ENCODE measurements at regions not wholly inside any gene's neighbourhood (a gene's known extent, or its start where the extent isn't known, plus 50 kb on each side); places are given as distances from the start of the nearest gene placed in this dataset.

- no peak overlapping the region for H3K4me2 ChIP-seq (ENCODE audit: low read depth, low read length, poor library complexity, severe bottlenecking)
- no peak overlapping the region for H2AFZ ChIP-seq (ENCODE audit: low read depth, low read length, severe bottlenecking)
- H3K4me3 ChIP-seq (ENCODE audit: insufficient read depth, low read length, poor library complexity, severe bottlenecking): no peak overlapping the region
- H3F3A ChIP-seq (ENCODE audit: insufficient read depth): no peaks in the 10 kb centered on the region
- no peak overlapping the region for H3K9ac ChIP-seq (ENCODE audit: low read length)
- H3K9me2 ChIP-seq (replicated peaks; ENCODE audit: insufficient read depth, low read length): no peaks in the 10 kb centered on the region
- H3K36me3 ChIP-seq (ENCODE audit: low read length): no peaks in the 10 kb centered on the region
- TF ChIP-seq CTCF (IDR thresholded peaks at IDR 0.05; ENCODE audit: insufficient read depth, low read length, poor library complexity, severe bottlenecking) (no peak), EZH2phosphoT487 (conservative IDR thresholded peaks at IDR 0.05; ENCODE audit: low read length) (no peak)
- no peaks in the 10 kb centered on the region for H3K79me2 ChIP-seq (ENCODE audit: insufficient read depth, low read length)
- no peaks in the 10 kb centered on the region for H3K9me3 ChIP-seq (ENCODE audit: insufficient read depth, low read length)
- no peaks in the 10 kb centered on the region for H3K27me3 ChIP-seq (ENCODE audit: low read length)
- no peak overlapping the region for H3K27ac ChIP-seq (ENCODE audit: low read depth, low read length)
- no peaks in the 10 kb centered on the region for H4K20me1 ChIP-seq (ENCODE audit: low read depth, low read length)
These were observed 880.2 kb upstream of the TMEM132C start for GRCh38 chr12:127386723-127387122.

DNA sequence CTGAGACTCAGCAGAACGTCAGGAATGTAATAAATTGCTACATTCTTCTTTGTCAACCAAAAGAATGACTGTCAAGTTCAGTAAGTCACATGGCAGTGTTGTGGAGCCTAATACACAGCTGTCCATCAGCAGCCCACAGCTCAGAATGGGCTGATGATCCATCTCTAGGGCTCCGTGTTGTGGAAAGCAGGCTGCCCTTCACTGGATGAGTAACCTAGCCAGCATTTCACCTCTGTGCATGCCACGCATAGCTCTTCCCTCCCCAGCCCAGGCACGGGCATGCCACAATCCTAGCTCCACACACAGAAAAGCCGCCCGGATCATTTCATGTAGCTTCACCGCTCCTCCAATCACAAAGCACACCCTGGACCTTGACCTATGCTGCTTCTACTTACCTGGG lies 878.0 kb upstream of the TMEM132C start:
- Histone ChIP-seq H3K4me2 (ENCODE audit: low read depth, low read length, poor library complexity, severe bottlenecking) (no peak overlapping the region), H3K27me3 (ENCODE audit: low read length) (no peaks in the 10 kb centered on the region), H3K36me3 (ENCODE audit: low read length) (no peaks in the 10 kb centered on the region), H4K20me1 (ENCODE audit: low read depth, low read length) (no peaks in the 10 kb centered on the region), H3K9me2 (replicated peaks; ENCODE audit: insufficient read depth, low read length) (no peaks in the 10 kb centered on the region), H2AFZ (ENCODE audit: low read depth, low read length, severe bottlenecking) (no peak overlapping the region), H3K9ac (ENCODE audit: low read length) (no peak overlapping the region), H3K4me3 (ENCODE audit: insufficient read depth, low read length, poor library complexity, severe bottlenecking) (no peak overlapping the region), H3K79me2 (ENCODE audit: insufficient read depth, low read length) (no peaks in the 10 kb centered on the region), H3F3A (ENCODE audit: insufficient read depth) (no peaks in the 10 kb centered on the region), H3K27ac (ENCODE audit: low read depth, low read length) (no peak overlapping the region), H3K9me3 (ENCODE audit: insufficient read depth, low read length) (no peaks in the 10 kb centered on the region)
- TF ChIP-seq EZH2phosphoT487 (conservative IDR thresholded peaks at IDR 0.05; ENCODE audit: low read length) (no peak), CTCF (IDR thresholded peaks at IDR 0.05; ENCODE audit: insufficient read depth, low read length, poor library complexity, severe bottlenecking) (no peak)

GRCh38 chr12:127389923-127390322 lies 877.0 kb upstream of the TMEM132C start:
- H3K79me2 ChIP-seq (ENCODE audit: insufficient read depth, low read length): no peaks in the 10 kb centered on the region
- H3K9ac ChIP-seq (ENCODE audit: low read length): no peak overlapping the region
- H3K4me2 ChIP-seq (ENCODE audit: low read depth, low read length, poor library complexity, severe bottlenecking): no peak overlapping the region
- no peak overlapping the region for H2AFZ ChIP-seq (ENCODE audit: low read depth, low read length, severe bottlenecking)
- H3K9me3 ChIP-seq (ENCODE audit: insufficient read depth, low read length): no peaks in the 10 kb centered on the region
- H3F3A ChIP-seq (ENCODE audit: insufficient read depth): no peaks in the 10 kb centered on the region
- no peaks in the 10 kb centered on the region for H3K36me3 ChIP-seq (ENCODE audit: low read length)
- H3K27ac ChIP-seq (ENCODE audit: low read depth, low read length): no peak overlapping the region
- no peak overlapping the region for H3K4me3 ChIP-seq (ENCODE audit: insufficient read depth, low read length, poor library complexity, severe bottlenecking)
- TF ChIP-seq EZH2phosphoT487 (conservative IDR thresholded peaks at IDR 0.05; ENCODE audit: low read length) (no peak), CTCF (IDR thresholded peaks at IDR 0.05; ENCODE audit: insufficient read depth, low read length, poor library complexity, severe bottlenecking) (no peak)
- no peaks in the 10 kb centered on the region for H3K27me3 ChIP-seq (ENCODE audit: low read length)
- H4K20me1 ChIP-seq (ENCODE audit: low read depth, low read length): no peaks in the 10 kb centered on the region
- H3K9me2 ChIP-seq (replicated peaks; ENCODE audit: insufficient read depth, low read length): no peaks in the 10 kb centered on the region

GRCh38 chr12:127393465-127393864 lies 873.5 kb upstream of the TMEM132C start:
- Histone ChIP-seq H3K36me3 (ENCODE audit: low read length) (no peaks in the 10 kb centered on the region), H3K9me2 (replicated peaks; ENCODE audit: insufficient read depth, low read length) (no peaks in the 10 kb centered on the region), H4K20me1 (ENCODE audit: low read depth, low read length) (no peaks in the 10 kb centered on the region), H3K4me3 (ENCODE audit: insufficient read depth, low read length, poor library complexity, severe bottlenecking) (no peak overlapping the region), H3K27ac (ENCODE audit: low read depth, low read length) (no peak overlapping the region), H3K4me2 (ENCODE audit: low read depth, low read length, poor library complexity, severe bottlenecking) (no peak overlapping the region), H3K79me2 (ENCODE audit: insufficient read depth, low read length) (no peaks in the 10 kb centered on the region), H3F3A (ENCODE audit: insufficient read depth) (no peaks in the 10 kb centered on the region), H3K27me3 (ENCODE audit: low read length) (no peaks in the 10 kb centered on the region), H3K9me3 (ENCODE audit: insufficient read depth, low read length) (no peaks in the 10 kb centered on the region), H2AFZ (ENCODE audit: low read depth, low read length, severe bottlenecking) (no peak overlapping the region), H3K9ac (ENCODE audit: low read length) (no peak overlapping the region)
- TF ChIP-seq EZH2phosphoT487 (conservative IDR thresholded peaks at IDR 0.05; ENCODE audit: low read length): no peak
- TF ChIP-seq CTCF (IDR thresholded peaks at IDR 0.05; ENCODE audit: insufficient read depth, low read length, poor library complexity, severe bottlenecking): no peak
